Mesodermal cell (in vitro differentiated cells): ENCODE measurements at regions not wholly inside any gene's neighbourhood (a gene's known extent, or its start where the extent isn't known, plus 50 kb on each side); places are given as distances from the start of the nearest gene placed in this dataset.

Source experiments
- H3K27ac ChIP-seq: 2 replicates; pipeline ENCODE4 v1.7.0; 2013; ENCODE audit warnings: mild to moderate bottlenecking, low read depth, low read length, moderate library complexity; ENCODE audit not compliant: severe bottlenecking
- H3K36me3 ChIP-seq: 2 replicates; pipeline ENCODE4 v1.7.1; 2013; ENCODE audit warnings: mild to moderate bottlenecking, low read length, moderate library complexity; ENCODE audit not compliant: control insufficient read depth, insufficient read depth
- H3K4me1 ChIP-seq: one replicate; pipeline ENCODE4 v1.7.1; 2013; ENCODE audit warnings: mild to moderate bottlenecking, low read length; ENCODE audit not compliant: insufficient read depth, control insufficient read depth, poor library complexity, severe bottlenecking
- H3K4me3 ChIP-seq: 2 replicates; pipeline ENCODE4 v1.7.0; 2013; ENCODE audit warnings: low read length, control low read depth, mild to moderate bottlenecking; ENCODE audit not compliant: insufficient read depth, poor library complexity, severe bottlenecking; ENCODE audit errors: extremely low read depth
- H3K9me3 ChIP-seq: 2 replicates; pipeline ENCODE4 v1.7.1; 2013; ENCODE audit warnings: mild to moderate bottlenecking, low read length, moderate library complexity; ENCODE audit not compliant: control insufficient read depth
- WGBS, 2 experiments: methylation state at CpG; one replicate each; pipeline ENCODE4 v1.1.5; 2013; ENCODE audit warnings: missing lambda C conversion rate in 2 of 2; ENCODE audit not compliant: insufficient coverage in 2 of 2; 5-methylcytosine and 5-hydroxymethylcytosine counted together

GRCh38 chr15:67006083-67007065 lies 59.0 kb upstream of the SMAD3 start:
- 92 to 99% methylated on average over 6 to 8 of the region's 10 CpGs for WGBS, 2 experiments

DNA sequence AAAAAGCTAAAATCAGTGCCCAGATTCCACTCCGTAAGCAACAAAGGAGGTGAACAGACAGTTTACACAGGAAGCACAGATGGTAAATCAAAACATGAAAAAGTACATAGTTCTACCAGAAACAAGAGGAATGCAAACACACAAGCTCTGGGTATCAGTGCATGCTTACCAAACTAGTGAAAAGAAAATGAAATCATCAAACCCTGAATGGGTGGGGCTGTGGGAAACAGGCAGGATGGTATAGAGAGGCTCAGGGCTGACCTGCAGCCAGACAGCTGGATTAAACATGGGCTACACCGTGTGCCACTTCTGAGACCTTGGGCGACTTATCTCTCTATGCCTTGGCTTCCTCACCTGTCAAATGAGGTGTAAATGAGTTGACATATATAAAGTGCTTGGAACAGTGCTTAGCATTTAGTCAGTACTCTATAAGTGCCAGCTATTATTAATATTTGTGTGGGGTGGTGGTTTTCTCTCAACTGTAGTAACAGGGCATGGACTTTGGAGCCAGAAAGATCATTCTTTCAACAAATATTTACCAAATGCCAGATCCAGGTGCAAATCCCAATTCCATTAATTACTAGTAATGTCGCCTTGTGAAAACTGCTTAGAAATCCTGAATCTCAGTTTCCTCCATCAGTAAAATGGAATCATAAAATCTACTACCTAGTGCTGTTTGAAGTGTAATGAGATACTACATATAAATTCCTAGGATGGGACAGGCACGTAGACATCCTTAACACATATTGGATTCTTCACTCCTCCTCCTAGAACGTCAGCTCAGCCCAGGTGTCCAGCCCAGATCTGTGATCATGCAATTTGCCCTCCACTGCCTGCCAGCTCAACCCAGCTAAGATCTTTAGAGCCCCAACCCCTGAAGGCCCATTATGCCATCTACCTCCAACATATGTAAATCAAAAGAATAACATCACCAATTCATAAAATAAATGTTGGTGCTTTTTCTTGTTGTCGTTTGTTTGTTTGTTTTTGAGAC lies 55.5 kb upstream of the SMAD3 start:
- H3K4me1 ChIP-seq, result peaks cover 19% of the 10 kb centered on the region
- peaks cover 3% of the 10 kb centered on the region for H3K9me3 ChIP-seq
- 84 to 100% methylated on average over 3 to 5 of the region's 7 CpGs for WGBS, 2 experiments

More at GRCh38 chr15:67006083-67007065, 59.0 kb upstream of the SMAD3 start:
- Histone ChIP-seq H3K9me3 (peaks cover 3% of the 10 kb centered on the region), H3K4me1 (peaks cover 8% of the 10 kb centered on the region), H3K27ac (no peak overlapping the region), H3K4me3 (no peak overlapping the region), H3K36me3 (no peaks in the 10 kb centered on the region)

DNA sequence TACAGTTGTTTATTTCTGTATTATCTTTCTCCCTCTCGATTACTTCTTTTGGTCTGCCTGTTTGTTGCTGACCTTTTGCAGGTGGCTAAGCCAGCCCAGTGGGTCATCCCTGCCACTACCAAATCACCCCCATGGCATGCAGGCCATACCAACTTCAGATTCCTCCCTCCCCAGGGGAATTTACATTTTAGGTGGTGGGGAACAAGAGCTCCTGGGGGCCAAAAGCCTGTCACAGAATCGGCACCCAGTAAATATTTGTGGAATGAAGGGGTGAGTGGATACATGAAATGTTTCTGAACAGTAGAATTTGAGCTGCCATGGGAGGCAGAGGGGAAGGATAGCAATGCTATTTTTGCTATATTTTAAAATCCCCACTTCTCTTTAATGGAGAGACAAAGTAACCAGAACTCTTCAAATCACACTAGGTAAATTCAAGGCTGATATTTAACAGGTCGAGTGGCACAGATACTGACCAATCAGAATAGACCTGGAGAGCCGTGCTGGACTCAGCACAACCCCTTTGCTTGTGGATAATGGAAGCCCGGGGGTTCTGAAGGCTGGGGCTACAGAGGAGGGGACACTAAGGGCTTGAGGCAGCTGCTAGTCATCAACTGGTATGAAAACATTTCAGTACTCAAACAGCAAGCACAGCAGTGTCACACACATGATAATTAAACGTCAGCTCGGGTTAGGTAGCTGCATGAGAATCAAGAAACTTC lies 54.3 kb upstream of the SMAD3 start:
- Histone ChIP-seq H3K36me3 (no peaks in the 10 kb centered on the region), H3K9me3 (peaks cover 3% of the 10 kb centered on the region), H3K4me3 (no peak overlapping the region), H3K27ac (no peak overlapping the region), H3K4me1 (peaks cover 19% of the 10 kb centered on the region)
- 51 to 74% methylated on average over 3 to 6 of the region's 7 CpGs for WGBS, 2 experiments

More for the DNA sequence above, 55.5 kb upstream of the SMAD3 start:
- no peak overlapping the region for H3K27ac ChIP-seq
- H3K36me3 ChIP-seq, result no peaks in the 10 kb centered on the region
- H3K4me3 ChIP-seq, result no peak overlapping the region

DNA sequence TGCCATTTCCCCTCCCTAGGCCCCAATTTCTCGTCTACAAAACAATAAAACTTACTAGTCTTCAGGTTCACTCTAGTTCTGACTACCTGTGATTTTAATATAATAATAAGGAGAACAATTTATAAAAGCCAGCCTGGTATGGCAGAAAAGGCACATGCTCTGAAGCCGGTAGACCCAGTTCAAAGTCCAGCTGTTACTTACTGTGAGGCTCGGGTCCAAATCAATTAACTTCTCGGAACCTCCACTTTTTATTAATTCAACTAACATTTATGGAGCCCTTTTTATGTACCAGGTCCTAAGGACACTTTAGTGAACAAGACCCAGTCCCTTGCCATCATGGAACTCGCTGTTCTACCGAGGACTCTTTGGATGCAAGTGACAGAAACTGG lies 53.8 kb upstream of the SMAD3 start:
- peaks cover under 1% of the 10 kb centered on the region for H3K9me3 ChIP-seq
- WGBS, 2 experiments, result 88 to 100% methylated on average over 5 of the region's 6 CpGs
- peaks cover 19% of the 10 kb centered on the region for H3K4me1 ChIP-seq
- H3K4me3 ChIP-seq, result no peak overlapping the region
- H3K27ac ChIP-seq, result no peak overlapping the region
- H3K36me3 ChIP-seq, result no peaks in the 10 kb centered on the region

- Histone ChIP-seq H3K4me1 (peaks cover 19% of the 10 kb centered on the region), H3K4me3 (no peak overlapping the region), H3K36me3 (no peaks in the 10 kb centered on the region), H3K9me3 (no peaks in the 10 kb centered on the region), H3K27ac (no peak overlapping the region)
- WGBS, 2 experiments, result 51 to 63% methylated on average over 8 to 10 of the region's 11 CpGs
Measured at GRCh38 chr15:67013696-67014095, 51.7 kb upstream of the SMAD3 start.
